ENCODE measurements at regions not wholly inside any gene's neighbourhood (a gene's known extent, or its start where the extent isn't known, plus 50 kb on each side); places are given as distances from the start of the nearest gene placed in this dataset.

DNA sequence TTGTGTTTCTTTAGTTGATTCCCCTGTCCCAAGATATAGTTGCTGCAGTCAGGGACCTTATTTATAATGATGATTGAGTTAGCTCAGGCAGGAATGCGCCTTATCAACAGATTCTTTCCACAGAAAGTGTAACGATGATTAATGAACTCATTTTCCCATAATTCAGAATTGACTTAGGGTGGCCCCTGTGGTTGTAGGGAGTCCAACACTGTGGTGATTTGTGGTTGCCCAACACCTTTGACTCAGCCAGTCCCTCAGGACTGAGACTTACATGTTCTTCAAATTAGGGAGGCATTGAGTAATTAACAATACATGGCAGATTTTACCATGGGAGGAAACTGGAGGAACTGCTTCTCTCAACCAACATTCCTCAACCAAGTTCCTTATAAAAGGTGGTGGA, 221.9 kb downstream of the GABRG2 start (continued):
- TF ChIP-seq FOXK1 (CRISPR knock-in tag; IDR thresholded peaks at IDR 0.05) (no peak), ZNF317 (CRISPR knock-in tag; IDR thresholded peaks at IDR 0.05; ENCODE audit: borderline replicate concordance, low read depth) (no peak)
- TF ChIP-seq, protein P1, sequence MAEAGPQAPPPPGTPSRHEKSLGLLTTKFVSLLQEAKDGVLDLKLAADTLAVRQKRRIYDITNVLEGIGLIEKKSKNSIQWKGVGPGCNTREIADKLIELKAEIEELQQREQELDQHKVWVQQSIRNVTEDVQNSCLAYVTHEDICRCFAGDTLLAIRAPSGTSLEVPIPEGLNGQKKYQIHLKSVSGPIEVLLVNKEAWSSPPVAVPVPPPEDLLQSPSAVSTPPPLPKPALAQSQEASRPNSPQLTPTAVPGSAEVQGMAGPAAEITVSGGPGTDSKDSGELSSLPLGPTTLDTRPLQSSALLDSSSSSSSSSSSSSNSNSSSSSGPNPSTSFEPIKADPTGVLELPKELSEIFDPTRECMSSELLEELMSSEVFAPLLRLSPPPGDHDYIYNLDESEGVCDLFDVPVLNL (CRISPR knock-in tag; IDR thresholded peaks at IDR 0.05; ENCODE audit: borderline replicate concordance, low read depth): no peak

DNA sequence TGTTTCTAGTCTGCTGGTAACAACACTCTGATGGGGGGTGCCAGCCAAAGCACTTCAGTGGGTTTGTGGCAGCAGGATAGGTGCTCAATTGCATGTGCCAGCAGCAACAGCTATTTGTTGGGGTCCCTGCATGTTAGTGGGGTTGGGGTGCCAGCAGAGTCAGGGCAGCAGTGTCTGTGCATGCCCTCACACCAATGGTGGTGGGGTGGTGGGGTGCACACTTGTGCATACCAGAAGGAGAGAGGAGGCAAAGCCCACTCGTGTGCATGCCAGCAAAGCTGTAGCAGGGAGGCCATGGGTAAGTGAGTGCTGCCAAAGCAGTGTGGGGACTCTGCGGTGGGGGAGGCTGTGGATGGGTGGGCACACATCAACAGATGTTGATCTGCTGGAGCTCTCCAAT, 232.2 kb downstream of the GABRG2 start:
- DNase-seq (ENCODE audit: low spot score): no peak
- CTCF ChIA-PET: no interaction called here
- POLR2A ChIA-PET: no interaction called here
- peaks cover 27% of the 10 kb centered on the region for H3K9me3 Mint-ChIP-seq
- H3K27me3 Mint-ChIP-seq (ENCODE audit: low read depth): no peaks in the 10 kb centered on the region
- 0 out of 2 replicates have a peak, but pooled peaks cover 3% of the 10 kb centered on the region for H3K4me1 Mint-ChIP-seq
- TF ChIP-seq, protein P2, sequence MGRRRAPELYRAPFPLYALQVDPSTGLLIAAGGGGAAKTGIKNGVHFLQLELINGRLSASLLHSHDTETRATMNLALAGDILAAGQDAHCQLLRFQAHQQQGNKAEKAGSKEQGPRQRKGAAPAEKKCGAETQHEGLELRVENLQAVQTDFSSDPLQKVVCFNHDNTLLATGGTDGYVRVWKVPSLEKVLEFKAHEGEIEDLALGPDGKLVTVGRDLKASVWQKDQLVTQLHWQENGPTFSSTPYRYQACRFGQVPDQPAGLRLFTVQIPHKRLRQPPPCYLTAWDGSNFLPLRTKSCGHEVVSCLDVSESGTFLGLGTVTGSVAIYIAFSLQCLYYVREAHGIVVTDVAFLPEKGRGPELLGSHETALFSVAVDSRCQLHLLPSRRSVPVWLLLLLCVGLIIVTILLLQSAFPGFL (CRISPR knock-in tag; IDR thresholded peaks at IDR 0.05; ENCODE audit: borderline replicate concordance): no peak
- TF ChIP-seq, protein P3, sequence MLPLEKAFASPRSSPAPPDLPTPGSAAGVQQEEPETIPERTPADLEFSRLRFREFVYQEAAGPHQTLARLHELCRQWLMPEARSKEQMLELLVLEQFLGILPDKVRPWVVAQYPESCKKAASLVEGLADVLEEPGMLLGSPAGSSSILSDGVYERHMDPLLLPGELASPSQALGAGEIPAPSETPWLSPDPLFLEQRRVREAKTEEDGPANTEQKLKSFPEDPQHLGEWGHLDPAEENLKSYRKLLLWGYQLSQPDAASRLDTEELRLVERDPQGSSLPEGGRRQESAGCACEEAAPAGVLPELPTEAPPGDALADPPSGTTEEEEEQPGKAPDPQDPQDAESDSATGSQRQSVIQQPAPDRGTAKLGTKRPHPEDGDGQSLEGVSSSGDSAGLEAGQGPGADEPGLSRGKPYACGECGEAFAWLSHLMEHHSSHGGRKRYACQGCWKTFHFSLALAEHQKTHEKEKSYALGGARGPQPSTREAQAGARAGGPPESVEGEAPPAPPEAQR (CRISPR knock-in tag; IDR thresholded peaks at IDR 0.05): no peak
- TF ChIP-seq HMGA2 (CRISPR knock-in tag; IDR thresholded peaks at IDR 0.05) (no peak), SMAD4 (CRISPR knock-in tag; IDR thresholded peaks at IDR 0.05) (no peak), ESRRA (CRISPR knock-in tag; IDR thresholded peaks at IDR 0.05; ENCODE audit: borderline replicate concordance) (no peak), GABPB1 (CRISPR knock-in tag; IDR thresholded peaks at IDR 0.05) (no peak), ZNF219 (CRISPR knock-in tag; IDR thresholded peaks at IDR 0.05; ENCODE audit: borderline replicate concordance) (no peak), ZNF232 (CRISPR knock-in tag; IDR thresholded peaks at IDR 0.05) (no peak)
- TF ChIP-seq, protein P4, sequence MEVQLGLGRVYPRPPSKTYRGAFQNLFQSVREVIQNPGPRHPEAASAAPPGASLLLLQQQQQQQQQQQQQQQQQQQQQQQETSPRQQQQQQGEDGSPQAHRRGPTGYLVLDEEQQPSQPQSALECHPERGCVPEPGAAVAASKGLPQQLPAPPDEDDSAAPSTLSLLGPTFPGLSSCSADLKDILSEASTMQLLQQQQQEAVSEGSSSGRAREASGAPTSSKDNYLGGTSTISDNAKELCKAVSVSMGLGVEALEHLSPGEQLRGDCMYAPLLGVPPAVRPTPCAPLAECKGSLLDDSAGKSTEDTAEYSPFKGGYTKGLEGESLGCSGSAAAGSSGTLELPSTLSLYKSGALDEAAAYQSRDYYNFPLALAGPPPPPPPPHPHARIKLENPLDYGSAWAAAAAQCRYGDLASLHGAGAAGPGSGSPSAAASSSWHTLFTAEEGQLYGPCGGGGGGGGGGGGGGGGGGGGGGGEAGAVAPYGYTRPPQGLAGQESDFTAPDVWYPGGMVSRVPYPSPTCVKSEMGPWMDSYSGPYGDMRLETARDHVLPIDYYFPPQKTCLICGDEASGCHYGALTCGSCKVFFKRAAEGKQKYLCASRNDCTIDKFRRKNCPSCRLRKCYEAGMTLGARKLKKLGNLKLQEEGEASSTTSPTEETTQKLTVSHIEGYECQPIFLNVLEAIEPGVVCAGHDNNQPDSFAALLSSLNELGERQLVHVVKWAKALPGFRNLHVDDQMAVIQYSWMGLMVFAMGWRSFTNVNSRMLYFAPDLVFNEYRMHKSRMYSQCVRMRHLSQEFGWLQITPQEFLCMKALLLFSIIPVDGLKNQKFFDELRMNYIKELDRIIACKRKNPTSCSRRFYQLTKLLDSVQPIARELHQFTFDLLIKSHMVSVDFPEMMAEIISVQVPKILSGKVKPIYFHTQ (CRISPR knock-in tag; IDR thresholded peaks at IDR 0.05): no peak
- TF ChIP-seq, protein P5, sequence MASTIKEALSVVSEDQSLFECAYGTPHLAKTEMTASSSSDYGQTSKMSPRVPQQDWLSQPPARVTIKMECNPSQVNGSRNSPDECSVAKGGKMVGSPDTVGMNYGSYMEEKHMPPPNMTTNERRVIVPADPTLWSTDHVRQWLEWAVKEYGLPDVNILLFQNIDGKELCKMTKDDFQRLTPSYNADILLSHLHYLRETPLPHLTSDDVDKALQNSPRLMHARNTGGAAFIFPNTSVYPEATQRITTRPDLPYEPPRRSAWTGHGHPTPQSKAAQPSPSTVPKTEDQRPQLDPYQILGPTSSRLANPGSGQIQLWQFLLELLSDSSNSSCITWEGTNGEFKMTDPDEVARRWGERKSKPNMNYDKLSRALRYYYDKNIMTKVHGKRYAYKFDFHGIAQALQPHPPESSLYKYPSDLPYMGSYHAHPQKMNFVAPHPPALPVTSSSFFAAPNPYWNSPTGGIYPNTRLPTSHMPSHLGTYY (CRISPR knock-in tag; IDR thresholded peaks at IDR 0.05): no peak
- TF ChIP-seq, protein P6, sequence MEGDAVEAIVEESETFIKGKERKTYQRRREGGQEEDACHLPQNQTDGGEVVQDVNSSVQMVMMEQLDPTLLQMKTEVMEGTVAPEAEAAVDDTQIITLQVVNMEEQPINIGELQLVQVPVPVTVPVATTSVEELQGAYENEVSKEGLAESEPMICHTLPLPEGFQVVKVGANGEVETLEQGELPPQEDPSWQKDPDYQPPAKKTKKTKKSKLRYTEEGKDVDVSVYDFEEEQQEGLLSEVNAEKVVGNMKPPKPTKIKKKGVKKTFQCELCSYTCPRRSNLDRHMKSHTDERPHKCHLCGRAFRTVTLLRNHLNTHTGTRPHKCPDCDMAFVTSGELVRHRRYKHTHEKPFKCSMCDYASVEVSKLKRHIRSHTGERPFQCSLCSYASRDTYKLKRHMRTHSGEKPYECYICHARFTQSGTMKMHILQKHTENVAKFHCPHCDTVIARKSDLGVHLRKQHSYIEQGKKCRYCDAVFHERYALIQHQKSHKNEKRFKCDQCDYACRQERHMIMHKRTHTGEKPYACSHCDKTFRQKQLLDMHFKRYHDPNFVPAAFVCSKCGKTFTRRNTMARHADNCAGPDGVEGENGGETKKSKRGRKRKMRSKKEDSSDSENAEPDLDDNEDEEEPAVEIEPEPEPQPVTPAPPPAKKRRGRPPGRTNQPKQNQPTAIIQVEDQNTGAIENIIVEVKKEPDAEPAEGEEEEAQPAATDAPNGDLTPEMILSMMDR (IDR thresholded peaks at IDR 0.05): no peak
- ATAC-seq: no peak
- 0 out of 2 replicates have a peak, but pooled peaks cover 3% of the 10 kb centered on the region for H3K36me3 Mint-ChIP-seq
- no peak overlapping the region for H3K27ac Mint-ChIP-seq
- H3K4me3 Mint-ChIP-seq: no peak overlapping the region

Measured in WTC11 (cell line).